ENCODE measurements at regions not wholly inside any gene's neighbourhood (a gene's known extent, or its start where the extent isn't known, plus 50 kb on each side); places are given as distances from the start of the nearest gene placed in this dataset.
"Not testable (repeated sequence)": the region's sequence is repeated elsewhere in the genome, so short reads cannot be mapped to it uniquely, and the experiment has no call there.

- DNase-seq, result no peak
- H3K4me3 ChIP-seq (ENCODE audit: insufficient read depth, low read depth, low read length), result no peak overlapping the region
- no peaks in the 10 kb centered on the region for H3K27me3 ChIP-seq (ENCODE audit: control insufficient read depth, insufficient read depth, low read length)
- H3K36me3 ChIP-seq (replicated peaks; ENCODE audit: control insufficient read depth, insufficient read depth, low read length), result no peaks in the 10 kb centered on the region
These were observed 1084.4 kb downstream of the RPIA start for GRCh38 chr2:89775885-89776284.

GRCh38 chr2:89780318-89780717 is 1088.8 kb downstream of the RPIA start:
- Histone ChIP-seq H3K36me3 (replicated peaks; ENCODE audit: control insufficient read depth, insufficient read depth, low read length) (no peaks in the 10 kb centered on the region), H3K27me3 (ENCODE audit: control insufficient read depth, insufficient read depth, low read length) (no peaks in the 10 kb centered on the region), H3K4me3 (ENCODE audit: insufficient read depth, low read depth, low read length) (no peak overlapping the region)
- DNase-seq, result no peak

GRCh38 chr2:89781962-89782361 is 1090.5 kb downstream of the RPIA start:
- DNase-seq, result no peak
- H3K27me3 ChIP-seq (ENCODE audit: control insufficient read depth, insufficient read depth, low read length), result no peaks in the 10 kb centered on the region
- no peak overlapping the region for H3K4me3 ChIP-seq (ENCODE audit: insufficient read depth, low read depth, low read length)
- no peaks in the 10 kb centered on the region for H3K36me3 ChIP-seq (replicated peaks; ENCODE audit: control insufficient read depth, insufficient read depth, low read length)

GRCh38 chr2:89784960-89785359 is 1093.5 kb downstream of the RPIA start:
- DNase-seq, result no peak
- no peaks in the 10 kb centered on the region for H3K27me3 ChIP-seq (ENCODE audit: control insufficient read depth, insufficient read depth, low read length)
- H3K4me3 ChIP-seq (ENCODE audit: insufficient read depth, low read depth, low read length), result no peak overlapping the region
- no peaks in the 10 kb centered on the region for H3K36me3 ChIP-seq (replicated peaks; ENCODE audit: control insufficient read depth, insufficient read depth, low read length)

GRCh38 chr2:89785528-89785927 is 1094.1 kb downstream of the RPIA start:
- DNase-seq; H3K36me3 ChIP-seq (replicated peaks; ENCODE audit: control insufficient read depth, insufficient read depth, low read length); H3K4me3 ChIP-seq (ENCODE audit: insufficient read depth, low read depth, low read length); H3K27me3 ChIP-seq (ENCODE audit: control insufficient read depth, insufficient read depth, low read length): not testable (repeated sequence)

- not testable (repeated sequence) for DNase-seq; H3K36me3 ChIP-seq (replicated peaks; ENCODE audit: control insufficient read depth, insufficient read depth, low read length); H3K4me3 ChIP-seq (ENCODE audit: insufficient read depth, low read depth, low read length); H3K27me3 ChIP-seq (ENCODE audit: control insufficient read depth, insufficient read depth, low read length)
These were observed 1095.2 kb downstream of the RPIA start for GRCh38 chr2:89786642-89787041.

- not testable (repeated sequence) for H3K27me3 ChIP-seq (ENCODE audit: control insufficient read depth, insufficient read depth, low read length); H3K36me3 ChIP-seq (replicated peaks; ENCODE audit: control insufficient read depth, insufficient read depth, low read length); H3K4me3 ChIP-seq (ENCODE audit: insufficient read depth, low read depth, low read length); DNase-seq
These were observed 1104.1 kb downstream of the RPIA start for GRCh38 chr2:89795530-89795929.

GRCh38 chr2:89797320-89798038 is 1106.0 kb downstream of the RPIA start:
- DNase-seq, result no peak
- H3K4me3 ChIP-seq (ENCODE audit: insufficient read depth, low read depth, low read length), result no peak overlapping the region

GRCh38 chr2:89801207-89801606 is 1109.7 kb downstream of the RPIA start:
- H3K36me3 ChIP-seq (replicated peaks; ENCODE audit: control insufficient read depth, insufficient read depth, low read length); H3K4me3 ChIP-seq (ENCODE audit: insufficient read depth, low read depth, low read length); H3K27me3 ChIP-seq (ENCODE audit: control insufficient read depth, insufficient read depth, low read length); DNase-seq: not testable (repeated sequence)

More at GRCh38 chr2:89797320-89798038, 1106.0 kb downstream of the RPIA start:
- H3K27me3 ChIP-seq (ENCODE audit: control insufficient read depth, insufficient read depth, low read length), result no peaks in the 10 kb centered on the region
- no peaks in the 10 kb centered on the region for H3K36me3 ChIP-seq (replicated peaks; ENCODE audit: control insufficient read depth, insufficient read depth, low read length)

GRCh38 chr2:89806363-89806762 is 1114.9 kb downstream of the RPIA start:
- not testable (repeated sequence) for DNase-seq; H3K36me3 ChIP-seq (replicated peaks; ENCODE audit: control insufficient read depth, insufficient read depth, low read length); H3K27me3 ChIP-seq (ENCODE audit: control insufficient read depth, insufficient read depth, low read length); H3K4me3 ChIP-seq (ENCODE audit: insufficient read depth, low read depth, low read length)

GRCh38 chr2:89811295-89811694 is 1119.8 kb downstream of the RPIA start:
- no peak for DNase-seq
- Histone ChIP-seq H3K4me3 (ENCODE audit: insufficient read depth, low read depth, low read length) (no peak overlapping the region), H3K27me3 (ENCODE audit: control insufficient read depth, insufficient read depth, low read length) (no peaks in the 10 kb centered on the region), H3K36me3 (replicated peaks; ENCODE audit: control insufficient read depth, insufficient read depth, low read length) (no peaks in the 10 kb centered on the region)

- H3K4me3 ChIP-seq (ENCODE audit: insufficient read depth, low read depth, low read length); H3K36me3 ChIP-seq (replicated peaks; ENCODE audit: control insufficient read depth, insufficient read depth, low read length); H3K27me3 ChIP-seq (ENCODE audit: control insufficient read depth, insufficient read depth, low read length); DNase-seq: not testable (repeated sequence)
These were observed 1120.4 kb downstream of the RPIA start for GRCh38 chr2:89811910-89812309.

GRCh38 chr2:89814359-89814758 is 1122.9 kb downstream of the RPIA start:
- not testable (repeated sequence) for H3K27me3 ChIP-seq (ENCODE audit: control insufficient read depth, insufficient read depth, low read length); DNase-seq; H3K36me3 ChIP-seq (replicated peaks; ENCODE audit: control insufficient read depth, insufficient read depth, low read length); H3K4me3 ChIP-seq (ENCODE audit: insufficient read depth, low read depth, low read length)

GRCh38 chr2:89818873-89819272 is 1127.4 kb downstream of the RPIA start:
- Histone ChIP-seq H3K36me3 (replicated peaks; ENCODE audit: control insufficient read depth, insufficient read depth, low read length) (no peaks in the 10 kb centered on the region), H3K4me3 (ENCODE audit: insufficient read depth, low read depth, low read length) (no peak overlapping the region), H3K27me3 (ENCODE audit: control insufficient read depth, insufficient read depth, low read length) (no peaks in the 10 kb centered on the region)
- no peak for DNase-seq

GRCh38 chr2:89819809-89820208 is 1128.3 kb downstream of the RPIA start:
- H3K4me3 ChIP-seq (ENCODE audit: insufficient read depth, low read depth, low read length), result no peak overlapping the region
- H3K27me3 ChIP-seq (ENCODE audit: control insufficient read depth, insufficient read depth, low read length), result no peaks in the 10 kb centered on the region
- H3K36me3 ChIP-seq (replicated peaks; ENCODE audit: control insufficient read depth, insufficient read depth, low read length), result no peaks in the 10 kb centered on the region
- no peak for DNase-seq

- Histone ChIP-seq H3K27me3 (ENCODE audit: control insufficient read depth, insufficient read depth, low read length) (no peaks in the 10 kb centered on the region), H3K4me3 (ENCODE audit: insufficient read depth, low read depth, low read length) (no peak overlapping the region), H3K36me3 (replicated peaks; ENCODE audit: control insufficient read depth, insufficient read depth, low read length) (no peaks in the 10 kb centered on the region)
- no peak for DNase-seq
These were observed 1128.8 kb downstream of the RPIA start for GRCh38 chr2:89820248-89820647.

Measured in H7 (cell line).